ENCODE measurements at regions not wholly inside any gene's neighbourhood (a gene's known extent, or its start where the extent isn't known, plus 50 kb on each side); places are given as distances from the start of the nearest gene placed in this dataset.

- TF ChIP-seq CTCF (IDR thresholded peaks at IDR 0.05; ENCODE audit: control insufficient read depth, insufficient read depth, low read depth, low read length, missing control alignments): peak; percentile 88
- H3K4me3 ChIP-seq (ENCODE audit: control insufficient read depth, low read depth, low read length): no peak overlapping the region
- no peak for DNase-seq (ENCODE audit: low read depth)
Observed at GRCh38 chr10:4656576-4657194, 169.3 kb upstream of the AKR1E2 start.

- TF ChIP-seq CTCF (IDR thresholded peaks at IDR 0.05; ENCODE audit: control insufficient read depth, insufficient read depth, low read depth, low read length, missing control alignments): no peak
- no peak overlapping the region for H3K4me3 ChIP-seq (ENCODE audit: control insufficient read depth, low read depth, low read length)
- no peak for DNase-seq (ENCODE audit: low read depth)
Observed at GRCh38 chr10:4655879-4656278, 170.1 kb upstream of the AKR1E2 start.

- no peak for DNase-seq (ENCODE audit: low read depth)
- no peak overlapping the region for H3K4me3 ChIP-seq (ENCODE audit: control insufficient read depth, low read depth, low read length)
- no peak for TF ChIP-seq CTCF (IDR thresholded peaks at IDR 0.05; ENCODE audit: control insufficient read depth, insufficient read depth, low read depth, low read length, missing control alignments)
Observed at GRCh38 chr10:4655406-4655805, 170.6 kb upstream of the AKR1E2 start.

GRCh38 chr10:4654496-4654895, 171.5 kb upstream of the AKR1E2 start:
- no peak for TF ChIP-seq CTCF (IDR thresholded peaks at IDR 0.05; ENCODE audit: control insufficient read depth, insufficient read depth, low read depth, low read length, missing control alignments)
- no peak overlapping the region for H3K4me3 ChIP-seq (ENCODE audit: control insufficient read depth, low read depth, low read length)
- no peak for DNase-seq (ENCODE audit: low read depth)

GRCh38 chr10:4653160-4653559, 172.8 kb upstream of the AKR1E2 start:
- no peak for TF ChIP-seq CTCF (IDR thresholded peaks at IDR 0.05; ENCODE audit: control insufficient read depth, insufficient read depth, low read depth, low read length, missing control alignments)
- no peak overlapping the region for H3K4me3 ChIP-seq (ENCODE audit: control insufficient read depth, low read depth, low read length)
- no peak for DNase-seq (ENCODE audit: low read depth)

- H3K4me3 ChIP-seq (ENCODE audit: control insufficient read depth, low read depth, low read length): no peak overlapping the region
- DNase-seq (ENCODE audit: low read depth): no peak
- no peak for TF ChIP-seq CTCF (IDR thresholded peaks at IDR 0.05; ENCODE audit: control insufficient read depth, insufficient read depth, low read depth, low read length, missing control alignments)
Observed at GRCh38 chr10:4652111-4653010, 173.6 kb upstream of the AKR1E2 start.

All from AG09309 (cell line).